GM18909 (cell line): ENCODE measurements at regions not wholly inside any gene's neighbourhood (a gene's known extent, or its start where the extent isn't known, plus 50 kb on each side); places are given as distances from the start of the nearest gene placed in this dataset.

Experiments used
- ATAC-seq: cut with Tn5 transposase; IDR thresholded peaks from one replicate; pipeline ENCODE4 v1.9.1; 2021; ENCODE audit warnings: mild to moderate bottlenecking; ENCODE audit not compliant: unreplicated experiment, poor library complexity

DNA sequence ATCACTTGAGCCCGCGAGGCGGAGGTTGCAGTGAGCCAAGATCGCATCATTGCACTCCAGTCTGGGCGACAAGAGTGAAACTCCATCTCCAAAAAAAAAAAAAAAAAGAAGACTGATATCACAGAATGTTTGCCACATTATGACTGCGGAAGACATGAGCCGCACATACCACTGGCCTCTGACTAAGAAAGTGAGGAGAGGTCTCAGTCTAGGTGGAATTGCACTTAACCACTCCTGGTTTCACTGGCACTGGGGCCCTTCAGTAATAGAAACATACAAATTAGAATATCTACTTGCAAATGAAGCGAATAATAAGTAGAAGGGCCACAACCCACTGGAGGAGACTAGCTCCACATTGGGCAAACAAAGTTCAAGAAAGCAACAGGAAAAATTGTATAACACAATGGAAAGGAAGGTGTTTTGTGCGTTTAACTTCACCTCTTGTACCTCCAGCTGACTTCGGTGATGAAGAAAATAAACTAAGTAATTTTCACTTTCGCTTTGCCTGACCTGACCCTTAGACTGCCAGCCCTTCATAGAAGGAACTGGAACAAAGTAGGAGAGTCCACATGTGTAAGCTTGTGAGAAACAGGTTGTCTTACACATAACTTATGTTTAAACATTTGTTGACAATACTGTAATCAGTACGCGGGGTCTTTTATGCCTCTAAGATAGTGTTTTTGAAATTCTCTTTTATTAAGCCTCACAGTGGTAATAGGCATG, 147.5 kb upstream of the TSHZ2 start:
- ATAC-seq, result no peak

- ATAC-seq, result no peak
Measured at GRCh38 chr20:52823303-52823702, 148.9 kb upstream of the TSHZ2 start.

- no peak for ATAC-seq
Measured at GRCh38 chr20:52820641-52821292, 151.4 kb upstream of the TSHZ2 start.

GRCh38 chr20:52818491-52818890, 153.7 kb upstream of the TSHZ2 start:
- no peak for ATAC-seq

DNA sequence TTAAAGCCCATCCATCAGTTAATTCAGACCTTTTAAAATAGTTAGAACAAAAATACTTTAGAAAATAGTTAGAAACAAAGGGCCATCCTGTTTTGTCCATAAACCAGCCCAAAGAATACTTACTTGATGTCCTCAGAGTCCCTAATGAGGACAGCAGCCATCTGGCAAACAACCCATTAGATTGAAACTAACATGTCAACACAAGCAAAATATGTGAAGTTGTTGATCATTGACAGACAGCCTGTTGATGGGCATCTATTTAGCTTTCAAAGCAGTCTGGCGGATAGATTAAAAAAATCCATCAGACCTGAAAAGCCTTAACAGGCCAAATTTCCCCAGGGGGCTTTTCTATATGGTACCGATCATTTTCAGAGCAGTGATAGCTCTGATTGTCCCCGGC, 154.2 kb upstream of the TSHZ2 start:
- no peak for ATAC-seq

DNA sequence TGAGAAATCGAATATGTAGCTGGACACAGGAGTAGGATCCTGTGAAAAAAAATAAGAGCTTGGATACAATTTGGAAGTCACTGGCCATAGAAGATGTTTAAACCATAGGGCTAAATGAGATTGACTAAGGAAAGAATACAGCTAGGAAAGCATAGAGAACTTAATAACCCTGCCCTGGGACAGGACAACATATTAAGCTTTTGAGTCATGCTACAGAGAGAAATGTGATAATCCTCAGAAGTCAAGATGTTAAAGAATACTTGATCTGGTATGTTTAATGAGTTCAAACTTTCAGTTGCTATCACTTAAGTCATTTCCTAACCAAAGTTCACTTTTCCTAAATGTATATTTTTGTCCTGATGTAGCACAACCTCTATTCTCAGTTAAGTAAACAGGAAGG, 154.6 kb upstream of the TSHZ2 start:
- ATAC-seq, result no peak

- no peak for ATAC-seq
Measured at GRCh38 chr20:52814371-52814770, 157.8 kb upstream of the TSHZ2 start.

DNA sequence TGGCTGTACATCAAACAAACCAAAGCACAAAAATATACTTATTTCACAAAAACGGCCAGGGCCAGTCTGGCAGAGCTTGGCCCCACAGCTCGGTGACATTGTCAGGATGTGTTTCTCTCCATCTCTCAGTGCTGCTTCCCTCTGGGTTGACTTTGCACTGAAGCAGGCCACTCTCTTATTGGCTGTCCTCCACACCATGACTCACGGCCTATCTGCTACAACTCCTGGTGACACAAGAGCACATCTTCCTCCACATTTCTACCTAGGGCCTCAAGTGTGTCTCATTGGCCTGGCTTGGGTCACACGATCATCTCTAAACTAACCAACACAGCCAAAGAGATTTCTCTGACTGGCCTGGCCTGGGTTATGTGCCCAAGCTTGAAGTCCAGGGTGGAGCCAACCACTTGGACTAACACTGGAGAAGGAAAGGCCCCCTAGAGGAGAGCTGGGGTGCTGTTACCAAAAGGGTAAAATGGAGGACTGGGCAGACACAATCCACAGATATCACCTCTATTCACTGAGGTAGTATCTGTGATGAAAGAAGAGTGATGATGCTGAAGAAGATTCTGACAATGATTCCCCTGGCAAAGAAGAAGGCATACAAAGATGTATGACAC, 159.8 kb upstream of the TSHZ2 start:
- no peak for ATAC-seq

- ATAC-seq, result no peak
Measured at GRCh38 chr20:52809003-52809402, 163.2 kb upstream of the TSHZ2 start.

DNA sequence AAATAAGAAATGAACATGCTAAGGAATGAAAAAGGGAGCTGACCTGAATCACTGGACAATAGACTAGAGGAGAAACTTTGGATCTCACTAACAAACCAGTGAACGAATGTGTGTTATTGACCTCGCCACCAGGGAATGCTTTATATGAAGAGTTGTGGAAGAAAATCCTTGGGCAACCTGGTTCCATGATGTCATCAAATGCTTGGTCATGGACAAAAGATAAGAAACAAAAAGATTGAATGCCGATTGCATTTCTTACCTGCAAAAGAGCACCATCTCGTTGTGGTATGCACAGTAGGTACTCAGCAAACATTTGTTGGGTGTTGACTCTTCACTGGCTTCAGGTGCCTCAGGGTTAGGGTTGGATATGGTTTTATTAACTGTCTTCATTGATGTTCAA, 165.2 kb upstream of the TSHZ2 start:
- no peak for ATAC-seq

GRCh38 chr20:52805843-52806242, 166.3 kb upstream of the TSHZ2 start:
- ATAC-seq, result no peak

GRCh38 chr20:52805296-52805571, 166.9 kb upstream of the TSHZ2 start:
- no peak for ATAC-seq

GRCh38 chr20:52804497-52805295, 167.5 kb upstream of the TSHZ2 start:
- no peak for ATAC-seq

GRCh38 chr20:52801628-52802006, 170.5 kb upstream of the TSHZ2 start:
- no peak for ATAC-seq

DNA sequence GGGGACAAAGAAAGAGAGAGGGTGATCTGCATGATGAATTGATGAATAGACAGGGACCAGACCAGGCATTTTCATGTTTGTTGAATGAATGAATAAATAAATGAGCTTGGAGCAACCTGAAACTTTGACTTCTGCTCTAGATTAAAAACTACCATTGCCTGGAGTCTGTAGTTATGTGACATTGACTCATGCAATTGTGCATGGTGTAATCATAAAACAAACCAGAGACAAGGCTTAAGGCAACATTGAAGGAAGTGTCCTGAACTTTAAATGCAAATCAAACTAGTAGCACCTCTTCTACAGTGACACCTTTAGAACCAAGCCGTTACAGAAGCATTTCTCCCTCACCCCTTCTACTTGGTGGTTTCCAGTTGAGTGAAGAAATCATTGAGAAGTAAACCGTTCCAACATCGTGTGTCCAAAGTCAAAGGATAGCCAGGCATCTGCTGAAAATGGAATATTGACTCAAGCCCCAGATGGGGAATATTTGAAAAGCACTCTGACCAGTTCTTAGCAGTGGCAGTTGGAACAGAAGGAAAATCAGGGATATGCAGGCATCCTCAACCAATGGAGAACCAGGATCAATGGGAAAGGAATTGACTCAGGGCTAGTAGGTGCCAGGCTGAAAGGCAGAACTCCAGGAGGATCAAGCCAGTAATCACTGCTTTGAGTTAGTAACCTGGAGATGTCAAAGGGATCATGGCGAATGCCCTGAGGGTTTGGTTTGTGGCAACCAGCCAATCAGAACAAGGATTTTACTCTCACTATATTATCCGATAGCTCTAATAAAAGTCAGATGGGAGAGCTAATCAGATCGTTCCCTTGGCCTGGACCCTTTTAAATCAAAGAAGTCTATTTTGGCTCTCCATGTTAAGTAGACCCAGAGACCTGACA, 171.2 kb upstream of the TSHZ2 start:
- no peak for ATAC-seq

DNA sequence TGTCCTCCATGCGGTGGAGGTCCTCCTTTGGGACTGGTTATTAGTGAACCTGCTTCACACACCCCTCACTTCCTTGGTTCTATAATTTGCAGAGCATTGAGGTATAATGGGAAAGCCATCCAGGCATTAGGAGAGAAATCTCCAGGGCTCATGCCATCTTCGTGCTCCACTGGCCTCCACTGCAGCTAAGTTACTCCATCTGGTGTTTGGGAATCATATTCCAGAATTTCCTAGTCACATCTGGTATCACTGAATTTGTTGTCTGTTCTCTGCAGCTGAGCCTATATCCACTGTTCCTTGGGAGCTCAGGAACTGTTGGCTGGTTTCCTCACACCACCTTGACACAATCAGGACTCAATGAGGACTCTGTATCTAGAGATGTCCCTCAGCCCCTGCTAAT, 173.0 kb upstream of the TSHZ2 start:
- no peak for ATAC-seq

DNA sequence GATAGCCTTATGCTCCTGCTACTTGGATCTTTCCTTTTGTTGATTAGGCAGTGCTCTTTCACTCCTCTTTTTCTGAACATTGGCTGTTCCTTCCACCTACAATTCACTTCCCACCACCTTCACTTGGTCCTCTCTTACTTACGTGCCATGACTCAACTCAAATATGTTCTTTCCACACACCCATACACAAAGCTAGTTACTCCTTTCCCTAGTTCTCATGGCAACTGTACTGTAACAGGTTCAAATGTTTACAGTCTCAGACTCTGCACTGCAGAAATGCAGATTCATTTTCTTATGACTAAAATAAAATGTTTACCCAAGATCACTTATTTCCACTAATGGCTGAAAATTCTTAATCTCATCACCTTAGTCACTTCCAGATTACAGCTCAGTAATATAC, 174.0 kb upstream of the TSHZ2 start:
- no peak for ATAC-seq

DNA sequence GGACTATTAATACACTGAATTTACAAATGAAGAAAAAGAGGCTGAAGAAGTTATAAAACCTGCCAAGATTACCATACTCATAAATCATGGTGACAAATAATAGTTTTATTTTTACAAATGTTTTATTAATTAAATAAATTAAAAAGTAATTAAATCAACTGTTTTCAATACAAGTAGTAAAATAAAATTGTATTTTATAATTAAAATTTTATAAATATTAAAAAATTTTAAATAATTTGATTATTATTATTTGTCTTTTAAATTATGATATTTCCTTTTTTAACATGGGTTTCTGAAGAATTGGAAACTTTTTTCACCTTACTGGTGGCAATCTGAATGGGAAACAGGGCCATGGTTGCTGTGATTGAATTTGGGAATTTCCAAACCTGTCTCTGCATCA, 177.3 kb upstream of the TSHZ2 start:
- ATAC-seq, result no peak

DNA sequence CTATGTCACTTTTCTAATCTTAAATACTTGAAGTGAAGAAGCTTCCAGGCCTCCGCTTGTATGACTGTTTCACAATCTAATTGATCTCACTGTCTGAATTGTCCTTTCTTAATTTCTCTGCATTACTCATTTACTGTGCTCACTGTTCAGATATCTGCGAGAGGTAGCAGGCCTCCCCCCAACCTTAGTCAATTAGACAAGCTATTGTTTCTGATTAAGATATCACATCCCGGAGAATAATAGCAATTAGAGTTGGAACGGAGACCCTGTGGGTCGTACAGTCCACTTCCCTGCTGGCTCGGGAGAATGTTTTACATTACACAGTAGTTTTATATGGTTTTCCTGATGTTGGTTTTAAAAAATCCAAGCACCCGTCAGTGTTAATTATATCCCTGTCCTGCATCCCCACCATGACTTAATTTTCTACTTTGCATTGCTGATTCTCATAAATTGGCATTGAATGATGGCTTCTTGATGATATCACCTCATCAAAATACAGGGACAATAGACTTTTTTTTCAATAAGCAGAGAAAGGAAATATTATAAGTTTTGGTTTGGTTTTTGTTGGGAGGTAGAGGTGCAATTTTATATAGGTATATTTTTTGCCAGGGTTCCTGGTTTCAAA, 178.7 kb upstream of the TSHZ2 start:
- no peak for ATAC-seq

DNA sequence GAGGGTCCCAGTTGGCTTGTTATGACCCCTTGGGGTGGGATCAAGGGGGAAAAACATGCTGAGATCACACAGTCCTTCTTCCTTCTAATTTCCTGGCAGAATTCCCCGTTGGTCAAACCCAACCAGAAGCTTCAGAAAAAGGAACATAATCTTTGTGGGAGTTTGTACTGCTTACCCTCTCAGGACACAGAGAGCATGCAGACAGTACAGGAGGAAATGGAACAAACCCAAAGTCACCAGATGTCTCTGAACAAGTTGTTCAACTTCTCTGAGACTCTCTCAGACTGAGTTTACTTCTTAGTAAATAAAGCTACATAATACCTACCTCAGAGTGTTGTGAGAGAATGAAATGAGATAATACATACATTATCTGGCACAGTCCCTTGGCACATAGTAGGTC, 181.1 kb upstream of the TSHZ2 start:
- no peak for ATAC-seq
